Loucy (cell line): ENCODE measurements at regions not wholly inside any gene's neighbourhood (a gene's known extent, or its start where the extent isn't known, plus 50 kb on each side); places are given as distances from the start of the nearest gene placed in this dataset.

Source experiments
- EZH2phosphoT487 ChIP-seq: fragments of 200-600 bp; IDR thresholded peaks from 2 replicates; pipeline ENCODE4 v1.6.1; 2018; ENCODE audit warnings: antibody characterized with exemption, mild to moderate bottlenecking, moderate library complexity, borderline replicate concordance
- TF ChIP-seq, protein P1 (sequence below): fragments of 200-600 bp; sonication (generic); conservative IDR thresholded peaks from 2 replicates; pipeline ENCODE4 v1.5.1; 2014; ENCODE audit warnings: mild to moderate bottlenecking, antibody characterized with exemption, low read length

DNA sequence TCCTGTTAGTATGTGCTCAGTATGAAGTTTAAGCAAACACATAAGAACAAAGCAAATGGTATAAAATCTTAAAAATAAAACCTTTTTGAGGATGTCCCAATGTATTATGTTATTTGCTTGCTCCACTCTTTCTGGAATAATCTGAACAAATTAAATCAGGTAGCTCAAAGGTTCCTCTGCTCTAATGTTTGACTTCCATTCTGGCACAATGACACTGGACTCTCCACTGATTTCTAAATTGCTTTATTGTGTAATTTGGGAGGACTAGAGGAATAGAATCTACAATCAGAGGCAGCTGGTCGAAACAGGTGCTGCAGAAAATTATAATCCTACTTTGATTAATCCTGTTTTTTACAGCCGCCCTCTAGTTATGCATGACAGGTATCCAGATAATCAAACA, 523.7 kb upstream of the FOXG1 start:
- TF ChIP-seq, protein P1, sequence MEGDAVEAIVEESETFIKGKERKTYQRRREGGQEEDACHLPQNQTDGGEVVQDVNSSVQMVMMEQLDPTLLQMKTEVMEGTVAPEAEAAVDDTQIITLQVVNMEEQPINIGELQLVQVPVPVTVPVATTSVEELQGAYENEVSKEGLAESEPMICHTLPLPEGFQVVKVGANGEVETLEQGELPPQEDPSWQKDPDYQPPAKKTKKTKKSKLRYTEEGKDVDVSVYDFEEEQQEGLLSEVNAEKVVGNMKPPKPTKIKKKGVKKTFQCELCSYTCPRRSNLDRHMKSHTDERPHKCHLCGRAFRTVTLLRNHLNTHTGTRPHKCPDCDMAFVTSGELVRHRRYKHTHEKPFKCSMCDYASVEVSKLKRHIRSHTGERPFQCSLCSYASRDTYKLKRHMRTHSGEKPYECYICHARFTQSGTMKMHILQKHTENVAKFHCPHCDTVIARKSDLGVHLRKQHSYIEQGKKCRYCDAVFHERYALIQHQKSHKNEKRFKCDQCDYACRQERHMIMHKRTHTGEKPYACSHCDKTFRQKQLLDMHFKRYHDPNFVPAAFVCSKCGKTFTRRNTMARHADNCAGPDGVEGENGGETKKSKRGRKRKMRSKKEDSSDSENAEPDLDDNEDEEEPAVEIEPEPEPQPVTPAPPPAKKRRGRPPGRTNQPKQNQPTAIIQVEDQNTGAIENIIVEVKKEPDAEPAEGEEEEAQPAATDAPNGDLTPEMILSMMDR: no peak
- no peak for TF ChIP-seq EZH2phosphoT487
